A673 (cell line): ENCODE measurements at regions not wholly inside any gene's neighbourhood (a gene's known extent, or its start where the extent isn't known, plus 50 kb on each side); places are given as distances from the start of the nearest gene placed in this dataset.

Source experiments
- BruUV-seq: library from RNA; stranded (reverse); fragments of 400-500 nt; replicated peaks from 2 replicates; lab custom pipeline; 2021; lab: Mats Ljungman, UMichigan
- CTCF ChIA-PET: fragments of 300-600 bp; sonication (Branson Sonifier 250); formaldehyde crosslinking; loops from one replicate; lab custom pipeline; 2022; ENCODE audit warnings: antibody characterized with exemption; lab: Charles Lee
- POLR2A ChIA-PET: fragments of 300-600 bp; sonication (Branson Sonifier 250); formaldehyde crosslinking; loops from one replicate; lab custom pipeline; 2022; ENCODE audit warnings: antibody characterized with exemption; ENCODE audit not compliant: low non-redundant PET; lab: Charles Lee
- DNase-seq: peaks from one replicate; pipeline ENCODE4 v3.0.0-alpha.2; 2015; ENCODE audit warnings: low spot score
- H3K27ac ChIP-seq: fragments of 200-600 bp; sonication (generic); 2 replicates; pipeline ENCODE4 v1.5.1; 2016; ENCODE audit warnings: mixed run types, low read depth, mild to moderate bottlenecking, mixed read lengths, antibody characterized with exemption, low read length; ENCODE audit not compliant: poor library complexity, severe bottlenecking
- H3K27me3 ChIP-seq: fragments of 200-600 bp; sonication (generic); replicated peaks from 2 replicates; pipeline ENCODE4 v1.6.1; 2017; ENCODE audit warnings: mixed run types, low read depth, mild to moderate bottlenecking, mixed read lengths, antibody characterized with exemption, low read length; ENCODE audit not compliant: insufficient read depth, poor library complexity
- H3K36me3 ChIP-seq: fragments of 200-600 bp; sonication (generic); 2 replicates; pipeline ENCODE4 v1.6.1; 2016; ENCODE audit warnings: mixed run types, mild to moderate bottlenecking, mixed read lengths, antibody characterized with exemption, low read length; ENCODE audit not compliant: insufficient read depth, poor library complexity, severe bottlenecking
- H3K4me1 ChIP-seq: fragments of 200-600 bp; sonication (generic); 2 replicates; pipeline ENCODE4 v1.6.1; 2017; ENCODE audit warnings: mixed run types, mild to moderate bottlenecking, mixed read lengths, antibody characterized with exemption, low read length; ENCODE audit not compliant: insufficient read depth, poor library complexity, severe bottlenecking
- H3K4me3 ChIP-seq: fragments of 200-600 bp; sonication (generic); 2 replicates; pipeline ENCODE4 v1.5.1; 2016; ENCODE audit warnings: low read depth, mixed run types, mild to moderate bottlenecking, mixed read lengths, low read length; ENCODE audit not compliant: poor library complexity, severe bottlenecking
- H3K9me3 ChIP-seq: fragments of 200-600 bp; sonication (generic); 2 replicates; pipeline ENCODE4 v1.6.1; 2016; ENCODE audit warnings: mixed run types, low read depth, mild to moderate bottlenecking, mixed read lengths, antibody characterized with exemption, low read length; ENCODE audit not compliant: poor library complexity, severe bottlenecking
- CTCF ChIP-seq: fragments of 300-800, 200-600 bp; sonication (generic); conservative IDR thresholded peaks from 2 replicates; pipeline ENCODE4 v1.5.1; 2017; ENCODE audit warnings: low read depth, mild to moderate bottlenecking, antibody characterized with exemption, low read length, moderate library complexity, mixed read lengths
- EZH2 ChIP-seq: fragments of 200-600 bp; sonication (generic); IDR thresholded peaks from 2 replicates; pipeline ENCODE4 v1.6.1; 2017; ENCODE audit warnings: borderline replicate concordance, low read depth, mild to moderate bottlenecking, mixed read lengths, antibody characterized with exemption, low read length; ENCODE audit not compliant: poor library complexity, severe bottlenecking
- intact Hi-C: fragments of 100-400 bp; cut with micrococcal nuclease; formaldehyde crosslinking; loops from one replicate; pipeline ENCODE4 v1.10.0; 2022; ENCODE audit not compliant: unreplicated experiment

- ChIA-PET POLR2A (no interaction called here), CTCF (no interaction called here)
- TF ChIP-seq CTCF (no peak), EZH2 (no peak)
- Histone ChIP-seq H3K4me1 (no peaks in the 10 kb centered on the region), H3K4me3 (no peak overlapping the region), H3K9me3 (peaks cover 2% of the 10 kb centered on the region), H3K27ac (no peak overlapping the region), H3K27me3 (no peaks in the 10 kb centered on the region), H3K36me3 (no peaks in the 10 kb centered on the region)
- intact Hi-C loops: no loop called here
- DNase-seq: no peak
- no TSS peak for BruUV-seq
These were observed 932.2 kb upstream of the LRFN5 start for GRCh38 chr14:40674502-40674901.

- BruUV-seq: no TSS peak
- DNase-seq: no peak
- no peaks in the 10 kb centered on the region for H3K9me3 ChIP-seq
- intact Hi-C loops: no loop called here
- H3K4me3 ChIP-seq: no peak overlapping the region
- TF ChIP-seq EZH2: no peak
- TF ChIP-seq CTCF: no peak
- no peaks in the 10 kb centered on the region for H3K36me3 ChIP-seq
- H3K27me3 ChIP-seq: no peaks in the 10 kb centered on the region
- ChIA-PET POLR2A (no interaction called here), CTCF (no interaction called here)
- no peak overlapping the region for H3K27ac ChIP-seq
- H3K4me1 ChIP-seq: no peaks in the 10 kb centered on the region
These were observed 950.4 kb upstream of the LRFN5 start for GRCh38 chr14:40656311-40656710.

- Histone ChIP-seq H3K4me1 (no peaks in the 10 kb centered on the region), H3K27me3 (no peaks in the 10 kb centered on the region), H3K4me3 (no peak overlapping the region), H3K36me3 (no peaks in the 10 kb centered on the region), H3K27ac (no peak overlapping the region), H3K9me3 (no peaks in the 10 kb centered on the region)
- DNase-seq: no peak
- BruUV-seq: no TSS peak
- ChIA-PET POLR2A (no interaction called here), CTCF (no interaction called here)
- intact Hi-C loops: no loop called here
- TF ChIP-seq CTCF: no peak
- no peak for TF ChIP-seq EZH2
These were observed 954.5 kb upstream of the LRFN5 start for GRCh38 chr14:40652089-40652691.
